ENCODE measurements at regions not wholly inside any gene's neighbourhood (a gene's known extent, or its start where the extent isn't known, plus 50 kb on each side); places are given as distances from the start of the nearest gene placed in this dataset.

DNA sequence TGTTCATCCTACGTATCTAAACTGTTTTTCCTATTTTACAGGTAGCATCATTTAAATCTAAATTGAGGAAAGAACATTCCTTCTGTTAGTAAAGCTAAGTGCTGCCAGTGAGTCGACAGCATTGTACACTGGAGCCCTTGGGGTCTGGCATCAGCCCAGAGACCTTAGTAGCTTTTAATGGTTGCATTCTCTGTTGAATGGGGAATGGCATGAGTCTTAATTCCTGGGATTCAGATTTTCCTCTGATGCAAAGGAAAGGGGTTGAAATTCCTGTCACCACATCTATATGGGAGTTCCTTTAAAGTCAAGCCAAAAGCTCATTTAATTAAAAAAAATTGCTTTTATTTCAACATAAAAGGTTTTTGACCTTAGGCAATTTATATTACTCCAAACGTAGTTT lies 148.4 kb upstream of the GBE1 start:
- TF ChIP-seq TAF1 (IDR thresholded peaks at IDR 0.05; ENCODE audit: borderline replicate concordance, insufficient read depth, low read length) (no peak), SIN3A (IDR thresholded peaks at IDR 0.05; ENCODE audit: borderline replicate concordance, insufficient read depth, low read length) (no peak), POLR2AphosphoS5 (IDR thresholded peaks at IDR 0.05; ENCODE audit: low read depth, low read length) (no peak), FOXP2 (optimal IDR thresholded peaks at IDR 0.05; ENCODE audit: borderline replicate concordance, extremely low read depth, extremely low read length, insufficient read depth) (no peak)
- TF ChIP-seq, protein P1, sequence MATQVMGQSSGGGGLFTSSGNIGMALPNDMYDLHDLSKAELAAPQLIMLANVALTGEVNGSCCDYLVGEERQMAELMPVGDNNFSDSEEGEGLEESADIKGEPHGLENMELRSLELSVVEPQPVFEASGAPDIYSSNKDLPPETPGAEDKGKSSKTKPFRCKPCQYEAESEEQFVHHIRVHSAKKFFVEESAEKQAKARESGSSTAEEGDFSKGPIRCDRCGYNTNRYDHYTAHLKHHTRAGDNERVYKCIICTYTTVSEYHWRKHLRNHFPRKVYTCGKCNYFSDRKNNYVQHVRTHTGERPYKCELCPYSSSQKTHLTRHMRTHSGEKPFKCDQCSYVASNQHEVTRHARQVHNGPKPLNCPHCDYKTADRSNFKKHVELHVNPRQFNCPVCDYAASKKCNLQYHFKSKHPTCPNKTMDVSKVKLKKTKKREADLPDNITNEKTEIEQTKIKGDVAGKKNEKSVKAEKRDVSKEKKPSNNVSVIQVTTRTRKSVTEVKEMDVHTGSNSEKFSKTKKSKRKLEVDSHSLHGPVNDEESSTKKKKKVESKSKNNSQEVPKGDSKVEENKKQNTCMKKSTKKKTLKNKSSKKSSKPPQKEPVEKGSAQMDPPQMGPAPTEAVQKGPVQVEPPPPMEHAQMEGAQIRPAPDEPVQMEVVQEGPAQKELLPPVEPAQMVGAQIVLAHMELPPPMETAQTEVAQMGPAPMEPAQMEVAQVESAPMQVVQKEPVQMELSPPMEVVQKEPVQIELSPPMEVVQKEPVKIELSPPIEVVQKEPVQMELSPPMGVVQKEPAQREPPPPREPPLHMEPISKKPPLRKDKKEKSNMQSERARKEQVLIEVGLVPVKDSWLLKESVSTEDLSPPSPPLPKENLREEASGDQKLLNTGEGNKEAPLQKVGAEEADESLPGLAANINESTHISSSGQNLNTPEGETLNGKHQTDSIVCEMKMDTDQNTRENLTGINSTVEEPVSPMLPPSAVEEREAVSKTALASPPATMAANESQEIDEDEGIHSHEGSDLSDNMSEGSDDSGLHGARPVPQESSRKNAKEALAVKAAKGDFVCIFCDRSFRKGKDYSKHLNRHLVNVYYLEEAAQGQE (IDR thresholded peaks at IDR 0.05; ENCODE audit: insufficient read depth in 1 of 2, low read depth in 2 of 2, low read length in 2 of 2) = no peak

DNA sequence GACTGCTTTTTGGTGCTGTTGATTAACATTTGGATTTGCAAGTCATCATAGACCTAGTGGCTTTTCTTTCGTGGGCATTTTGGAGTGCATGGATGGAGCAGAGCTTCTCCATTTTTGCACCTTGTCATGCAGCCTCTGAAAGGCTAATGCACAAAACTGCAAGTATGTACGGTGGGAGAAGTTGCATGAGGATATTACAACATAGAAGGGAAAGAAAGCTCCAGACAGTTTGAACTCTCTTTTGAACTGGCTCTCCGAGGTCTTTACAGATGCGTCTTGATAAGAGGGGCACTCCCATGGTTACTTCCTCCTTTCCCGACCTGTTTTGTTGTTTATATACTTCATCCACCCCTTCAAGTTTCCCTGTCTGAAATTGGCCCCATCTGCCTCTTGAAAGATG lies 147.1 kb upstream of the GBE1 start:
- no peak for TF ChIP-seq TAF1 (IDR thresholded peaks at IDR 0.05; ENCODE audit: borderline replicate concordance, insufficient read depth, low read length)
- no peak for TF ChIP-seq FOXP2 (optimal IDR thresholded peaks at IDR 0.05; ENCODE audit: borderline replicate concordance, extremely low read depth, extremely low read length, insufficient read depth)
- TF ChIP-seq SIN3A (IDR thresholded peaks at IDR 0.05; ENCODE audit: borderline replicate concordance, insufficient read depth, low read length) = no peak
- no peak for TF ChIP-seq POLR2AphosphoS5 (IDR thresholded peaks at IDR 0.05; ENCODE audit: low read depth, low read length)
- TF ChIP-seq, protein P1 (IDR thresholded peaks at IDR 0.05; ENCODE audit: insufficient read depth in 1 of 2, low read depth in 2 of 2, low read length in 2 of 2) = no peak

DNA sequence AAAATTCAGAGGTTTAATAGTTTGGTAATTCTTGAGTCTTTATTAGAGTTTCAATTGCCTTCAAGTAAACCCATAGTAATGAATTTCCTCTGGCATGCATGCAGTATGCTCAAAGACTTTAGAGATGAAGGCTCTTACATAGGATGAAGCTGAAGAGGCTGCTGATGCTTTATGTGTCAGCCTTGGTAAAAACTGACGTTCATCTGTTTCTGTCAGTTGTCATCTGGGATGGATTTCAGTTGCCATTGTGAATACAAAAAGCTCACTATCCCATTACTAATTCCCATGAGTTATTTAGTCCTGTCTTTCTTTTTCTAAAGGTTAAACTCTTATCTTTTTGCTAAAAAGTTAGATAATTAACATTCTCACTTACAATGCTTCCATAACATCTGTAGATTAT lies 136.9 kb upstream of the GBE1 start:
- no peak for TF ChIP-seq SIN3A (IDR thresholded peaks at IDR 0.05; ENCODE audit: borderline replicate concordance, insufficient read depth, low read length)
- TF ChIP-seq FOXP2 (optimal IDR thresholded peaks at IDR 0.05; ENCODE audit: borderline replicate concordance, extremely low read depth, extremely low read length, insufficient read depth) = no peak
- no peak for TF ChIP-seq POLR2AphosphoS5 (IDR thresholded peaks at IDR 0.05; ENCODE audit: low read depth, low read length)
- TF ChIP-seq TAF1 (IDR thresholded peaks at IDR 0.05; ENCODE audit: borderline replicate concordance, insufficient read depth, low read length) = no peak
- TF ChIP-seq, protein P1 (IDR thresholded peaks at IDR 0.05; ENCODE audit: insufficient read depth in 1 of 2, low read depth in 2 of 2, low read length in 2 of 2) = no peak

DNA sequence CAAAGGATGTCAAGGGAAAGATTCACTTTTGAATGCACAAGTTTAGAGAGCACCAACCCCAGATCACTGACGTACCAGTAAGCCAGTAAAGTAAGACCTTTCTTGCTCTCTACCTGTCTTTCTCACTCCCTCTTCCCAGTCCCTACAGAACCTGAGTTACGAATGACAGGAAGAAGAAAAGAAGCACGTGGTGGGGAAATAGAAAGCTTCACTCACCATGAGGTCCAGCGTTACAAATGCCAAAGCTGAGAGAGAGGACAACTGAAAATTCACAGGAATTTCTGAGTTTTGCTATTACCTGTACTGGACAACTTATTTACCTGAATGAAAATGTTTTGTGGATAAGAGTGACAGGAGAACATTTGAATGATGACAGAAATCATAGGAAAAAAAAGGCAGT lies 133.2 kb upstream of the GBE1 start:
- TF ChIP-seq FOXP2 (optimal IDR thresholded peaks at IDR 0.05; ENCODE audit: borderline replicate concordance, extremely low read depth, extremely low read length, insufficient read depth) = no peak
- TF ChIP-seq TAF1 (IDR thresholded peaks at IDR 0.05; ENCODE audit: borderline replicate concordance, insufficient read depth, low read length) = no peak
- no peak for TF ChIP-seq POLR2AphosphoS5 (IDR thresholded peaks at IDR 0.05; ENCODE audit: low read depth, low read length)
- TF ChIP-seq, protein P1 (IDR thresholded peaks at IDR 0.05; ENCODE audit: insufficient read depth in 1 of 2, low read depth in 2 of 2, low read length in 2 of 2) = no peak
- no peak for TF ChIP-seq SIN3A (IDR thresholded peaks at IDR 0.05; ENCODE audit: borderline replicate concordance, insufficient read depth, low read length)
